Breast epithelium (tissue), 4 donors: ENCODE measurements at regions not wholly inside any gene's neighbourhood (a gene's known extent, or its start where the extent isn't known, plus 50 kb on each side); places are given as distances from the start of the nearest gene placed in this dataset.

ENCODE experiments used
- DNase-seq, 2 donors: peaks; one replicate each; pipeline ENCODE4 v3.0.0-alpha.2; 2019; ENCODE audit warnings: low spot score in 2 of 2
- H3K27ac ChIP-seq, 2 donors: fragments of 200-600 bp; sonication (generic) in 1 of 2; one replicate each; pipeline ENCODE4 v1.5.1; 2016 to 2019; ENCODE audit warnings: mild to moderate bottlenecking in 1 of 2
- H3K27me3 ChIP-seq, 2 donors: fragments of 200-600 bp; sonication (generic) in 1 of 2; one replicate each; pipeline versions ENCODE4 v1.5.1 to v1.6.0; 2017 to 2019; ENCODE audit warnings: control low read depth in 1 of 2, mild to moderate bottlenecking in 1 of 2
- H3K36me3 ChIP-seq: fragments of 200-600 bp; one replicate; pipeline ENCODE4 v1.5.1; 2019
- H3K4me1 ChIP-seq, 2 donors: fragments of 200-600 bp; sonication (generic); one replicate each; pipeline ENCODE4 v1.5.1; 2016 to 2019; ENCODE audit warnings: control low read depth in 1 of 2
- H3K4me3 ChIP-seq, 3 donors: fragments of 200-600 bp; sonication (generic); 1 replicate in 2 of 3; 2 replicates in 1 of 3; pipeline ENCODE4 v1.5.1; 2016 to 2019; ENCODE audit warnings: mild to moderate bottlenecking in 3 of 3, moderate library complexity in 2 of 3
- H3K9me3 ChIP-seq, 2 donors: fragments of 200-600 bp; sonication (generic) in 1 of 2; one replicate each; pipeline ENCODE4 v1.5.1; 2016 to 2019; ENCODE audit warnings: control low read depth in 1 of 2
- CTCF ChIP-seq, 3 donors: fragments of 450-650 bp; IDR thresholded peaks; one replicate each; pipeline ENCODE4 v1.5.1; 2016 to 2017; ENCODE audit warnings: antibody characterized with exemption in 3 of 3, mild to moderate bottlenecking in 3 of 3, moderate library complexity in 3 of 3
- POLR2A ChIP-seq: fragments of 450-650 bp; IDR thresholded peaks from one replicate; pipeline ENCODE4 v1.6.1; 2016; ENCODE audit warnings: antibody characterized with exemption, mild to moderate bottlenecking, moderate library complexity
- POLR2AphosphoS5 ChIP-seq, 3 donors: sonication (generic); formaldehyde crosslinking; IDR thresholded peaks; one replicate each; pipeline ENCODE4 v1.6.1; 2017; ENCODE audit warnings: antibody characterized with exemption in 3 of 3
- intact Hi-C: fragments of 100-400 bp; cut with DNase I; formaldehyde crosslinking; loops from one replicate; pipeline ENCODE4 v1.15.1; 2023; ENCODE audit warnings: low total_unique reads

- Histone ChIP-seq H3K36me3 (no peaks in the 10 kb centered on the region), H3K4me3 (no peak overlapping the region), H3K9me3 (peaks cover 0 to 6% of the 10 kb centered on the region in 2 donors), H3K27ac (no peak overlapping the region), H3K4me1 (no peaks in the 10 kb centered on the region), H3K27me3 (no peaks in the 10 kb centered on the region)
- DNase-seq, result no peak
- intact Hi-C loops, result no loop called here
- TF ChIP-seq POLR2A (no peak), CTCF (IDR thresholded peaks at IDR 0.05) (no peak), POLR2AphosphoS5 (IDR thresholded peaks at IDR 0.05) (no peak)
Observed at GRCh38 chr5:1939256-1939655, 56.5 kb upstream of the IRX4 start.

- H3K4me3 ChIP-seq, result no peak overlapping the region
- no peak overlapping the region for H3K27ac ChIP-seq
- no peaks in the 10 kb centered on the region for H3K27me3 ChIP-seq
- intact Hi-C loops, result no loop called here
- no peak for DNase-seq
- H3K36me3 ChIP-seq, result no peaks in the 10 kb centered on the region
- no peak for TF ChIP-seq CTCF (IDR thresholded peaks at IDR 0.05)
- no peak for TF ChIP-seq POLR2A
- no peak for TF ChIP-seq POLR2AphosphoS5 (IDR thresholded peaks at IDR 0.05)
- H3K4me1 ChIP-seq, result no peaks in the 10 kb centered on the region
- peaks cover 0 to 6% of the 10 kb centered on the region in 2 donors for H3K9me3 ChIP-seq
Observed at GRCh38 chr5:1938310-1939000, 55.7 kb upstream of the IRX4 start.

GRCh38 chr5:1937590-1937989 is 54.9 kb upstream of the IRX4 start:
- intact Hi-C loops, result no loop called here

GRCh38 chr5:1936901-1937300 is 54.2 kb upstream of the IRX4 start:
- TF ChIP-seq POLR2A (no peak), POLR2AphosphoS5 (IDR thresholded peaks at IDR 0.05) (no peak), CTCF (IDR thresholded peaks at IDR 0.05) (no peak)
- Histone ChIP-seq H3K27me3 (no peaks in the 10 kb centered on the region), H3K27ac (no peak overlapping the region), H3K4me3 (no peak overlapping the region), H3K9me3 (peaks cover 0 to 6% of the 10 kb centered on the region in 2 donors), H3K36me3 (no peaks in the 10 kb centered on the region), H3K4me1 (no peaks in the 10 kb centered on the region)
- intact Hi-C loops, result no loop called here
- DNase-seq, result no peak

More at GRCh38 chr5:1937590-1937989, 54.9 kb upstream of the IRX4 start:
- TF ChIP-seq CTCF (IDR thresholded peaks at IDR 0.05) (no peak), POLR2A (no peak), POLR2AphosphoS5 (IDR thresholded peaks at IDR 0.05) (no peak)
- no peaks in the 10 kb centered on the region for H3K4me1 ChIP-seq
- no peak overlapping the region for H3K27ac ChIP-seq
- peaks cover 0 to 6% of the 10 kb centered on the region in 2 donors for H3K9me3 ChIP-seq
- no peaks in the 10 kb centered on the region for H3K27me3 ChIP-seq
- no peaks in the 10 kb centered on the region for H3K36me3 ChIP-seq
- DNase-seq, result no peak
- no peak overlapping the region for H3K4me3 ChIP-seq

GRCh38 chr5:1936413-1936812 is 53.7 kb upstream of the IRX4 start:
- H3K9me3 ChIP-seq, result peaks cover 0 to 6% of the 10 kb centered on the region in 2 donors
- intact Hi-C loops, result no loop called here
- H3K4me3 ChIP-seq, result no peak overlapping the region
- H3K27me3 ChIP-seq, result no peaks in the 10 kb centered on the region
- DNase-seq, result no peak
- TF ChIP-seq POLR2AphosphoS5 (IDR thresholded peaks at IDR 0.05), result no peak
- TF ChIP-seq POLR2A, result no peak
- TF ChIP-seq CTCF (IDR thresholded peaks at IDR 0.05), result no peak
- no peaks in the 10 kb centered on the region for H3K36me3 ChIP-seq
- H3K27ac ChIP-seq, result no peak overlapping the region
- no peaks in the 10 kb centered on the region for H3K4me1 ChIP-seq
